ENCODE measurements at regions not wholly inside any gene's neighbourhood (a gene's known extent, or its start where the extent isn't known, plus 50 kb on each side); places are given as distances from the start of the nearest gene placed in this dataset.

GRCh38 chr2:198253995-198254394 lies 449.6 kb downstream of the PLCL1 start:
- DNase-seq = no peak
- H3K9me3 Mint-ChIP-seq = no peaks in the 10 kb centered on the region
- H3K27me3 Mint-ChIP-seq = peaks cover 9% of the 10 kb centered on the region
- H3K4me1 Mint-ChIP-seq = no peaks in the 10 kb centered on the region
- no peaks in the 10 kb centered on the region for H3K36me3 Mint-ChIP-seq (ENCODE audit: low read depth)
- no peak overlapping the region for H3K4me3 Mint-ChIP-seq
- no peak overlapping the region for H3K27ac Mint-ChIP-seq
- intact Hi-C loops (cut with micrococcal nuclease) = no loop called here

- no peak overlapping the region for H3K27ac Mint-ChIP-seq
- intact Hi-C loops (cut with micrococcal nuclease) = no loop called here
- no peak overlapping the region for H3K4me3 Mint-ChIP-seq
- peaks cover 9% of the 10 kb centered on the region for H3K27me3 Mint-ChIP-seq
- no peaks in the 10 kb centered on the region for H3K4me1 Mint-ChIP-seq
- no peaks in the 10 kb centered on the region for H3K36me3 Mint-ChIP-seq (ENCODE audit: low read depth)
- no peaks in the 10 kb centered on the region for H3K9me3 Mint-ChIP-seq
- no peak for DNase-seq
These were observed 448.1 kb downstream of the PLCL1 start for GRCh38 chr2:198252472-198252871.

DNA sequence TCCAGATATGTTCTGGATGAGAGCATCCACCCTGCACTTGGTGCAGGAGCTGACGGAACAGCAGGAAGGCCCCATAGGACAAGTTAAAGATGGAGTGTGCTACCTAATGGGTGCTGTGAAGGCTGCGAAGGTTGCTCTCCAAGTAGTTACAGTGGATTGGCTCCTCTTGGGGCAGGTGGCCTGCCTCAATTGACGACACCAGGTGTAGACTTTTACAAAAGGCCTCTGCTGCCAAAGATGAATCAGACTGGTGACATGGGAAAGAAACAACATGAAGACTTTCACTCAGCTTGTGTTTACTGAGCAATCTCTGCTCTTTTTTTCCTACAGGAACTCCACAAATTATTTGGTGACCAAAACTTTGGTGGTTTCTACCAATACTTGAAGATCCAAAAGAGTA lies 437.7 kb downstream of the PLCL1 start:
- Mint-ChIP-seq H3K27ac (no peak overlapping the region), H3K36me3 (ENCODE audit: low read depth) (no peaks in the 10 kb centered on the region), H3K9me3 (no peaks in the 10 kb centered on the region), H3K4me3 (no peak overlapping the region), H3K4me1 (no peaks in the 10 kb centered on the region), H3K27me3 (peaks cover 11% of the 10 kb centered on the region)
- no peak for DNase-seq
- intact Hi-C loops (cut with micrococcal nuclease) = no loop called here

DNA sequence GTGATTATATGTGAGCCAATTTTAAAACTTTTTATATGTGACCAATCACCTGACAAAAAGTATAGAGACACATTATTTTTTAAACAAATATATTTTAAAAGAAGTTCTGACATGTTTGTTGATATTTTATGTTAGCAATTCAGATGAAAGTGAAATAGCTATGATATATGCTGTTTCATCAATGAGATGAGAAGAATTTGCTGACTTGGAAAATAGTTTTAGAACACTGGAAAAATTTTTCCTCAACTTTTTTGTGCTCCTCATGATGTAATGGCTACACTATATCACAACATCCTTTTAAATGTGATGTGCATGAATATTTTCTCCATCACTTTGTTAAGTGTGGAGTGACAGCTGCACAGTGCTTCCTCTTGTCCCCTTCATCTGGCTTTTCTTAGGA lies 434.0 kb downstream of the PLCL1 start:
- no peak overlapping the region for H3K27ac Mint-ChIP-seq
- H3K4me1 Mint-ChIP-seq = no peaks in the 10 kb centered on the region
- no peak for DNase-seq

GRCh38 chr2:198236338-198236737 lies 431.9 kb downstream of the PLCL1 start:
- H3K4me1 Mint-ChIP-seq = no peaks in the 10 kb centered on the region
- peaks cover 11% of the 10 kb centered on the region for H3K27me3 Mint-ChIP-seq
- no peak for DNase-seq
- no peaks in the 10 kb centered on the region for H3K36me3 Mint-ChIP-seq (ENCODE audit: low read depth)
- intact Hi-C loops (cut with micrococcal nuclease) = no loop called here
- H3K27ac Mint-ChIP-seq = no peak overlapping the region
- no peaks in the 10 kb centered on the region for H3K9me3 Mint-ChIP-seq
- H3K4me3 Mint-ChIP-seq = no peak overlapping the region

More for the DNA sequence above, 434.0 kb downstream of the PLCL1 start:
- Mint-ChIP-seq H3K36me3 (ENCODE audit: low read depth) (no peaks in the 10 kb centered on the region), H3K4me3 (no peak overlapping the region), H3K9me3 (no peaks in the 10 kb centered on the region), H3K27me3 (peaks cover 7% of the 10 kb centered on the region)
- intact Hi-C loops (cut with micrococcal nuclease) = no loop called here

DNA sequence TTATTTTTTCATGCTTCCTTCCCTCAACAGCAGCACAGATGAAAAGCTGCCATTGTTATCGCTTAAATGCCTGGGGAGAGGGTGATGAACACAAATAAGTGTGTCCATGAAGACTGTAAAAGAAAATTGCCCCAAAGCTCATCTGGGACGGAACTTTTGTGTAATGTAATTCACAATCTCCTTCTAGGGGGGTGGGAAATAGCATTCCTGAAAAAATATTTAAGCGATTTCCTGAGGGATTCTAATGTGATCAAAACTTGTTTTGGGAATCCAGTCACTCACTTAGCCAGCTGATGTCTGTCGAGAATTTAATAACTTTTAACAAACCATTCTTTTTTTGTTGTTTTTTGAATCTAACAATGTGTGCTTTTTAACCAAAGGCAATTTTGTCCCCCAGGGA lies 427.9 kb downstream of the PLCL1 start:
- no peaks in the 10 kb centered on the region for H3K4me1 Mint-ChIP-seq
- H3K4me3 Mint-ChIP-seq = no peak overlapping the region
- DNase-seq = no peak
- no peaks in the 10 kb centered on the region for H3K36me3 Mint-ChIP-seq (ENCODE audit: low read depth)
- no peak overlapping the region for H3K27ac Mint-ChIP-seq
- intact Hi-C loops (cut with micrococcal nuclease) = no loop called here
- H3K27me3 Mint-ChIP-seq = peaks cover 7% of the 10 kb centered on the region
- H3K9me3 Mint-ChIP-seq = no peaks in the 10 kb centered on the region

DNA sequence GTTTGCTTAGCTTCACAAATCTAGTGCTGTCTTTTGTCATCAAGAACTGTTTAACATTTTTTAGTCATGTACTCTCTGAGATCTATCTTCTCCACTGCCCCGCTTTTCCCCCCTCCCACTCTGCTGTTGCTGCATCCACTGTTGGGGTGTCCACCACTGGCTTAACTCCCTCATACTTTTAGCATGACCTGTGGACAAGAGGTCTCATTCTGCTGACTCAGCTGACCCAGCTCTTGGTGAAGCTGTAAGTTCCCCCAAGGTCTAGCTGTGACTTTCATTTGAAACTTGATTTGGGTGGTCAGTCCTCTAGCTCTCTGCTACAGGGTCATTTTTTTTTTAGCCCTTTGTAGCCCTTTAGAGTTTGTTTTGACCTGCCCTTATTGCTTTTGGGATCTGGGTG lies 427.2 kb downstream of the PLCL1 start:
- Mint-ChIP-seq H3K9me3 (no peaks in the 10 kb centered on the region), H3K4me1 (no peaks in the 10 kb centered on the region), H3K27me3 (peaks cover 7% of the 10 kb centered on the region), H3K4me3 (no peak overlapping the region), H3K27ac (no peak overlapping the region), H3K36me3 (ENCODE audit: low read depth) (no peaks in the 10 kb centered on the region)
- no peak for DNase-seq
- intact Hi-C loops (cut with micrococcal nuclease) = no loop called here

- Mint-ChIP-seq H3K9me3 (no peaks in the 10 kb centered on the region), H3K27me3 (peaks cover 4% of the 10 kb centered on the region), H3K4me1 (no peaks in the 10 kb centered on the region), H3K36me3 (ENCODE audit: low read depth) (no peaks in the 10 kb centered on the region), H3K4me3 (no peak overlapping the region), H3K27ac (no peak overlapping the region)
- no peak for DNase-seq
- intact Hi-C loops (cut with micrococcal nuclease) = no loop called here
These were observed 416.6 kb downstream of the PLCL1 start for GRCh38 chr2:198220763-198221610.

DNA sequence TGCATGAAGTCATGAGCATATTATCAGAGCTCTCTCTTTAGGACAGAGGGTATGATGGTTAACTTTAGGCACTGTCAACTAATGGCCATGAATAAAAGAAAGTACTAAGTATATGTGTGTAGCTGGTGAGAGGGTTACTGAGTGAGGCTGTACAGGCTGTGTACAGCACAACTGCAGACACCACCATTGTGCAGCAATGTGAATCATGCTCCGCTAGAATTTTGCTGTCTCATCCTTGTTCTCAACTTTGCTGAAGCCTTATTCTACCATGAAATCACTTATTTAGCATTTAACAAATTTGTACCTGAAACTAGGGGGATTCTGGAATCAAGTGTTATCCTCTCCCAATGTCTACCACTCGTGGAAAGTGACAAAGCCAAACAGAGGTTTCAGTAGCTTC lies 414.9 kb downstream of the PLCL1 start:
- no peaks in the 10 kb centered on the region for H3K4me1 Mint-ChIP-seq

GRCh38 chr2:198214114-198214596 lies 409.8 kb downstream of the PLCL1 start:
- Mint-ChIP-seq H3K4me1 (no peaks in the 10 kb centered on the region), H3K4me3 (no peak overlapping the region), H3K36me3 (ENCODE audit: low read depth) (no peaks in the 10 kb centered on the region), H3K9me3 (no peaks in the 10 kb centered on the region), H3K27ac (no peak overlapping the region), H3K27me3 (no peaks in the 10 kb centered on the region)
- DNase-seq = no peak
- intact Hi-C loops (cut with micrococcal nuclease) = no loop called here

More for the DNA sequence above, 414.9 kb downstream of the PLCL1 start:
- Mint-ChIP-seq H3K36me3 (ENCODE audit: low read depth) (no peaks in the 10 kb centered on the region), H3K4me3 (no peak overlapping the region), H3K9me3 (no peaks in the 10 kb centered on the region), H3K27me3 (no peaks in the 10 kb centered on the region), H3K27ac (no peak overlapping the region)
- intact Hi-C loops (cut with micrococcal nuclease) = no loop called here
- no peak for DNase-seq

GRCh38 chr2:198213253-198213652 lies 408.9 kb downstream of the PLCL1 start:
- Mint-ChIP-seq H3K36me3 (ENCODE audit: low read depth) (no peaks in the 10 kb centered on the region), H3K27me3 (no peaks in the 10 kb centered on the region), H3K4me1 (no peaks in the 10 kb centered on the region), H3K4me3 (no peak overlapping the region), H3K27ac (no peak overlapping the region), H3K9me3 (no peaks in the 10 kb centered on the region)
- intact Hi-C loops (cut with micrococcal nuclease) = no loop called here
- DNase-seq = no peak

DNA sequence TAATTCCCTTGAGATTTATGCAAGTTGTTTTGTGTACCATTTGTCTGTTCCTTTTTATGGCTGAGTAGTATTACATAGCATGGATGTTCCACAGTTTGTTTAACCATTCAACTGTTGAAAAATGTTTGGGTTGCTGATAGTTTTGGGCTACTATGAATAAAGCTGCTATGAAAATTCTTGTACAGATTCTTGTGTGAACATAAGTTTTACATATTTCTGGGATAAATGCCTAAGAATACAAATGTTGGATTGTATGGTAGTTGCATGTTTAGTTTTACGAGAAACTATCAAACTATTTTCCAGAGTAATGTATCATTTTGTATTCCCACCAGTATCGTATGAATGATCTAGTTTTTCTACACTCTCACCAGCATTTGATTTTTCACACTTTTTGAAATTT lies 407.3 kb downstream of the PLCL1 start:
- H3K4me1 Mint-ChIP-seq = no peaks in the 10 kb centered on the region
- H3K4me3 Mint-ChIP-seq = no peak overlapping the region
- H3K9me3 Mint-ChIP-seq = no peaks in the 10 kb centered on the region
- no peaks in the 10 kb centered on the region for H3K36me3 Mint-ChIP-seq (ENCODE audit: low read depth)
- intact Hi-C loops (cut with micrococcal nuclease) = no loop called here
- no peaks in the 10 kb centered on the region for H3K27me3 Mint-ChIP-seq
- DNase-seq = no peak
- H3K27ac Mint-ChIP-seq = no peak overlapping the region

GRCh38 chr2:198203336-198204069 lies 399.1 kb downstream of the PLCL1 start:
- no peak for DNase-seq
- Mint-ChIP-seq H3K27ac (no peak overlapping the region), H3K27me3 (peaks cover 4% of the 10 kb centered on the region), H3K9me3 (no peaks in the 10 kb centered on the region), H3K4me1 (no peaks in the 10 kb centered on the region), H3K36me3 (ENCODE audit: low read depth) (no peaks in the 10 kb centered on the region), H3K4me3 (no peak overlapping the region)
- intact Hi-C loops (cut with micrococcal nuclease) = no loop called here

Data from activated CD4-positive, alpha-beta T cell treated with anti-CD3 and anti-CD28 coated beads, Interleukin-2, amount 10 ng/mL, durations not matched to agents 24 days and 14 days (primary cell).